OCI-LY7 (cell line): ENCODE measurements at regions not wholly inside any gene's neighbourhood (a gene's known extent, or its start where the extent isn't known, plus 50 kb on each side); places are given as distances from the start of the nearest gene placed in this dataset.

ENCODE experiments used
- CTCF ChIP-seq: fragments of 200-600 bp; sonication (generic); conservative IDR thresholded peaks from 2 replicates; pipeline ENCODE4 v1.5.1; 2014; ENCODE audit warnings: mild to moderate bottlenecking, antibody characterized with exemption, low read length, moderate library complexity, mixed read lengths
- EZH2phosphoT487 ChIP-seq: fragments of 200-600 bp; sonication (generic); IDR thresholded peaks from 2 replicates; pipeline ENCODE4 v1.6.1; 2018; ENCODE audit warnings: low read depth, borderline replicate concordance, mild to moderate bottlenecking, mixed run types, antibody characterized with exemption, low read length, moderate library complexity, mixed read lengths

DNA sequence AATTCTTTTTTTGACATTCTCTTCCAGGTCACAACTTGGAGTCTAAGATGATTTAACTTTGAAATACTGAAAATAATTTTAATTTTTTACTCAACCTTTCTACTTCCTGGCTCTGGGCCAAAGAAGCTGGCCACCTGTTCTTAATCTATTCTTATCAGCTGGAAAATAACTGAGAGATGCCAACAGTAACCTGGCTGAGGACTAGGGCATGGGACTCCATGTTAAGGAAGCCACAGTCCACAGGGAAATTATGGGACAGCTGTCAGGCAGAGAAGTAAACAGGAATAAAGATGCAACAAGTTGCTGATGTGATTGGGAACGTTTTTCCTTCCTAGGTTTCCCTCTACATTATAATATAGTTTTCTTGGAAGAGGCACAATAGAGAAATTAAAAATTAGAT is 84.7 kb upstream of the CPNE4 start:
- no peak for TF ChIP-seq CTCF
- no peak for TF ChIP-seq EZH2phosphoT487
